K562 (cell line): ENCODE measurements at regions not wholly inside any gene's neighbourhood (a gene's known extent, or its start where the extent isn't known, plus 50 kb on each side); places are given as distances from the start of the nearest gene placed in this dataset.

Experiments
- ASH1L ChIP-seq: fragments of 450-650 bp; IDR thresholded peaks from 2 replicates; pipeline ENCODE4 v1.6.1; 2018; ENCODE audit warnings: borderline replicate concordance, mild to moderate bottlenecking, low read depth; ENCODE audit not compliant: partially characterized antibody
- C11orf30 ChIP-seq: fragments of 450-650 bp; IDR thresholded peaks from 2 replicates; pipeline ENCODE4 v1.6.1; 2016; ENCODE audit warnings: low read depth, mild to moderate bottlenecking
- JUND ChIP-seq, 2 experiments: IDR thresholded peaks; 2 replicates in 1 of 2; 3 replicates in 1 of 2; pipeline ENCODE4 v1.6.1; 2011; ENCODE audit warnings: borderline replicate concordance in 2 of 2, low read depth in 2 of 2, low read length in 2 of 2, improper control_type of control experiment in 1 of 2, missing biosample characterization in 1 of 2, missing genetic modification characterization in 1 of 2, missing genetic modification reagents in 1 of 2
- SREBF1 ChIP-seq: fragments of 150-350 bp; IDR thresholded peaks from 2 replicates; pipeline ENCODE4 v1.6.1; 2014; ENCODE audit warnings: antibody characterized with exemption, low read depth, low read length, borderline replicate concordance
- ZNF133 ChIP-seq: fragments of 250-450 bp; sonication (Bioruptor Pico); IDR thresholded peaks from 2 replicates; pipeline ENCODE4 v1.4.0; 2020; ENCODE audit warnings: mild to moderate bottlenecking
- TF ChIP-seq, protein P1 (sequence below): fragments of 450-650 bp; IDR thresholded peaks from 2 replicates; pipeline ENCODE4 v1.6.1; 2017; ENCODE audit warnings: antibody characterized with exemption

DNA sequence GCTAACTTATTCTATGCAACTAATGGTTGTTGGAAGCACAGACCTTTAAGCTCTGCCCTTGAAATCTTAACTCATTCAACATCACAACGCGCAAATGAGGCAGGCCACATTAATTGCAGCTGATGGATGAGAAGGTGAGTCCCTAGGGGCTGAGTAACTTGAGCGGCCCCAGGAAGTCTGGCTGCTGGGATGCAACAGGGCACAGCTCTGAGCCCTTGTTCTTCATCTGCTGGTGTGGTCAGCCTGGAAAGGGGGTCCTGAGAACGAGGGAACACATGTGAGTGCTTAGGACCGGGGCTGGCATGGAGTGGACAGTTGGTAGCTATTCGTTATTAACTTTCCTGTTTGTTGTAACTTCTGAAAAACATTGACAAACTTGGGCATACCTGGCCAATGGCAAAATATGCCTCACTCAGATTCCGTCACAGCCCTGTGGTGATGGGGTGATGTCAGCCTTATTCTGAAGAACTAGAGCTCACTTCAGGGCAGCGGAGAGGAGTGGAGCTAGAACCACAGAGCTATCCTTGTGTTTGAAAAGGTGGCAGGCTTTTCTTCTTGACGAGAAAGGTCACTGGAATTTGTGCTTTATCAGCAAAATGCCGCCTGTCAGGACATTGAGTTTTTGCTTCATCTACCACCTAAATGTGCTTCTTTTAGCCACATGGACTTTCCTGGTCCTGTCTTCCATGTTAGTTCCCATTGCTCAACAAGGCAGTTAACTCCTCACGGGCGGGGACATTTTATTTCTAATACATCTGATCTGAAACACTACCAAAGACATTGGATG, 145.9 kb upstream of the FHL2 start (continued):
- TF ChIP-seq JUND (IDR thresholded peaks at IDR 0.05; ENCODE audit: borderline replicate concordance, low read depth, low read length) = no peak
- no peak for TF ChIP-seq JUND (tag; IDR thresholded peaks at IDR 0.05; ENCODE audit: borderline replicate concordance, low read depth, low read length)
- TF ChIP-seq C11orf30 = peak; percentile 86
- no peak for TF ChIP-seq SREBF1
- no peak for TF ChIP-seq ZNF133
- TF ChIP-seq, protein P1, sequence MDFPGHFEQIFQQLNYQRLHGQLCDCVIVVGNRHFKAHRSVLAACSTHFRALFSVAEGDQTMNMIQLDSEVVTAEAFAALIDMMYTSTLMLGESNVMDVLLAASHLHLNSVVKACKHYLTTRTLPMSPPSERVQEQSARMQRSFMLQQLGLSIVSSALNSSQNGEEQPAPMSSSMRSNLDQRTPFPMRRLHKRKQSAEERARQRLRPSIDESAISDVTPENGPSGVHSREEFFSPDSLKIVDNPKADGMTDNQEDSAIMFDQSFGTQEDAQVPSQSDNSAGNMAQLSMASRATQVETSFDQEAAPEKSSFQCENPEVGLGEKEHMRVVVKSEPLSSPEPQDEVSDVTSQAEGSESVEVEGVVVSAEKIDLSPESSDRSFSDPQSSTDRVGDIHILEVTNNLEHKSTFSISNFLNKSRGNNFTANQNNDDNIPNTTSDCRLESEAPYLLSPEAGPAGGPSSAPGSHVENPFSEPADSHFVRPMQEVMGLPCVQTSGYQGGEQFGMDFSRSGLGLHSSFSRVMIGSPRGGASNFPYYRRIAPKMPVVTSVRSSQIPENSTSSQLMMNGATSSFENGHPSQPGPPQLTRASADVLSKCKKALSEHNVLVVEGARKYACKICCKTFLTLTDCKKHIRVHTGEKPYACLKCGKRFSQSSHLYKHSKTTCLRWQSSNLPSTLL = no peak
- TF ChIP-seq ASH1L = no peak
- TF ChIP-seq, all 486 proteins: peak for 5
